ENCODE measurements at regions not wholly inside any gene's neighbourhood (a gene's known extent, or its start where the extent isn't known, plus 50 kb on each side); places are given as distances from the start of the nearest gene placed in this dataset.

- no peak for TF ChIP-seq ZNF532 (CRISPR knock-in tag; IDR thresholded peaks at IDR 0.05; ENCODE audit: borderline replicate concordance)
- no peak for TF ChIP-seq PRRX2 (CRISPR knock-in tag; IDR thresholded peaks at IDR 0.05)
- no peak for TF ChIP-seq JAZF1 (CRISPR knock-in tag; IDR thresholded peaks at IDR 0.05)
- TF ChIP-seq ELF4 (CRISPR knock-in tag; IDR thresholded peaks at IDR 0.05; ENCODE audit: low read depth): no peak
- no peak for TF ChIP-seq OVOL2 (CRISPR knock-in tag; IDR thresholded peaks at IDR 0.05; ENCODE audit: borderline replicate concordance)
- no peak for TF ChIP-seq FOXK1 (CRISPR knock-in tag; IDR thresholded peaks at IDR 0.05)
- no peak for TF ChIP-seq ZNF671 (CRISPR knock-in tag; IDR thresholded peaks at IDR 0.05)
Observed at GRCh38 chr13:111407381-111408131, 87.1 kb downstream of the TEX29 start (continued).

GRCh38 chr13:111409413-111409812 lies 89.0 kb downstream of the TEX29 start:
- POLR2A ChIA-PET: no interaction called here
- H3K27me3 Mint-ChIP-seq (ENCODE audit: low read depth): peaks cover 19% of the 10 kb centered on the region
- no peak for ATAC-seq
- TF ChIP-seq STAT6 (CRISPR knock-in tag; conservative IDR thresholded peaks at IDR 0.05; ENCODE audit: low read depth) (no peak), MXD4 (CRISPR knock-in tag; IDR thresholded peaks at IDR 0.05; ENCODE audit: borderline replicate concordance) (no peak), MAX (CRISPR knock-in tag; IDR thresholded peaks at IDR 0.05) (no peak), PRRX2 (CRISPR knock-in tag; IDR thresholded peaks at IDR 0.05) (no peak), EMX1 (CRISPR knock-in tag; IDR thresholded peaks at IDR 0.05) (no peak), ZNF416 (CRISPR knock-in tag; IDR thresholded peaks at IDR 0.05) (no peak), HMGXB4 (CRISPR knock-in tag; IDR thresholded peaks at IDR 0.05) (no peak)
- H3K4me1 Mint-ChIP-seq: peaks cover 23% of the 10 kb centered on the region
- no peaks in the 10 kb centered on the region for H3K36me3 Mint-ChIP-seq
- DNase-seq (ENCODE audit: low spot score): no peak
- CTCF ChIA-PET: interaction anchor here (1.2 kb wide), 1 partner anchor 65 kb away, joined by 4 read pairs; no protein-coding TSS in a partner anchor
- no peak overlapping the region for H3K27ac Mint-ChIP-seq
- H3K4me3 Mint-ChIP-seq: no peak overlapping the region
- H3K9me3 Mint-ChIP-seq: no peaks in the 10 kb centered on the region

Data from WTC11 (cell line).